Adrenal gland (tissue), 9 donors: ENCODE measurements at regions not wholly inside any gene's neighbourhood (a gene's known extent, or its start where the extent isn't known, plus 50 kb on each side); places are given as distances from the start of the nearest gene placed in this dataset.

Source experiments
- DNase-seq, 7 donors: peaks; one replicate each; pipeline ENCODE4 v3.0.0-alpha.2; 2019 to 2020
- H3K27ac ChIP-seq, 5 donors: fragments of 200-600 bp; sonication (generic) in 4 of 5; 1 replicate in 3 of 5; 2 replicates in 2 of 5; pipeline versions ENCODE4 v1.5.1 to v1.8.0; 2016 to 2020; ENCODE audit warnings: mild to moderate bottlenecking in 1 of 5
- H3K27me3 ChIP-seq: fragments of 200-600 bp; 2 replicates; pipeline ENCODE4 v1.8.0; 2021
- H3K36me3 ChIP-seq, 2 donors: fragments of 200-600 bp; replicated peaks in 1 of 2; 1 replicate in 1 of 2; 2 replicates in 1 of 2; pipeline versions ENCODE4 v1.5.1 to v1.8.0; 2018 to 2022
- H3K4me1 ChIP-seq, 2 donors: fragments of 200-600 bp; replicated peaks in 1 of 2; 1 replicate in 1 of 2; 2 replicates in 1 of 2; pipeline versions ENCODE4 v1.5.1 to v1.8.0; 2018 to 2021
- H3K4me3 ChIP-seq, 4 donors: fragments of 200-600 bp; sonication (generic) in 3 of 4; one replicate each; pipeline ENCODE4 v1.5.1; 2016 to 2018
- H3K9me3 ChIP-seq, 3 donors: fragments of 200-600 bp; sonication (generic) in 1 of 3; replicated peaks in 1 of 3; 1 replicate in 2 of 3; 2 replicates in 1 of 3; pipeline versions ENCODE4 v1.5.1 to v1.8.0; 2016 to 2021
- POLR2A ChIP-seq, 2 donors: fragments of 450-650 bp; IDR thresholded peaks; one replicate each; pipeline ENCODE4 v1.6.1; 2017; ENCODE audit warnings: antibody characterized with exemption in 2 of 2, mild to moderate bottlenecking in 2 of 2, moderate library complexity in 1 of 2
- WGBS, 4 donors: extraction: QIAGEN DNeasy Blood & Tissue Kit in 2 of 4; methylation state at CpG; one replicate each; pipeline versions ENCODE4 v1.1.5 to v1.1.7; 2013 to 2017; 5-methylcytosine and 5-hydroxymethylcytosine counted together
- intact Hi-C, 2 donors: fragments of 100-400 bp; cut with DNase I; formaldehyde crosslinking; loops; one replicate each; pipeline versions ENCODE4 v1.14.1 to v1.15.0; 2022 to 2023
- TF ChIP-seq, protein P1 (sequence below), 6 experiments: fragments of 450-650 bp in 4 of 6; fragments of 200-600 bp in 2 of 6; sonication (generic) in 1 of 6; IDR thresholded peaks; 1 replicate in 5 of 6; 2 replicates in 1 of 6; pipeline versions ENCODE4 v1.5.1 to v1.8.0; 2016 to 2021; ENCODE audit warnings: antibody characterized with exemption in 6 of 6, mild to moderate bottlenecking in 2 of 6, moderate library complexity in 1 of 6
- donor health status: healthy with polysubstance abuse.
- donor health status: Bipolar disorder and iron deficiency.
- donor health status: DM: yes; HTN: yes; CAD: no.
- donor health status: DM: no; HTN: no; CAD: no.
- donor health status: DM: no; HTN: no; CAD: no.

DNA sequence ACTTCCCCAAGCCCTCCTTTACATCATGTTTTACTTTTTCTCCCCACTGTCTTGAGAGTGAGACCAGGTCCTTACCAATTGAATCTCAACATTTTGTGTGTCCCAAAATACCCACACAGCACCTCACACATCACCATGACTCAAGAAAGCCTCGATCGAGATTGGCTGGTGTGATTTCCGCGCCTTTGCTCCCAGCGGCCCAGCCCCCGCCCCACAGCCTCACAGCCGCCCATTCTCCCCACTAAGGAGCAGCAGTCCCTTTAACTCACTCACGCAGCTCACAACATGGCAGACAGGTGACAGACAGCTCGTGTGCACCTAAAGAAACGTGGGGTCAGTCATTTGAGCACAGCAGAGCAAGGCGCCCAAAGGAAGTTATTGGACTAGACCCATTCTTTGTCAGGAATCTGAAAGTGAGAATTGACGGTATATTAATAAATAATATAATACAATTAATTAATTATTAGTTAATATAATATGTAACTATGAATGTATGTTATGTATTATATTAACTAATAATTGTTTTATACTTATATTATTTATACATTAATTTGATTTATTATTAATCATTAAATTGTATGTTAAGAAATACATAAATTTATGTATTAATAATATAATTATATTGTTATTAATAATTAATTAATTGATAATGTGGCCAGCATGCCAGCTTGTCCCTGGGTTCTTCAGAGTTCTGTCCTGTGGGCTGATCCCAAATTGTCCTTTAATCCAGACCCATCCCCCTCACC lies 204.9 kb upstream of the RNF32 start:
- H3K27me3 ChIP-seq, result no peaks in the 10 kb centered on the region
- H3K36me3 ChIP-seq, result no peaks in the 10 kb centered on the region
- whole genome bisulfite sequencing, 4 donors, result 76 to 88% (median 84%) methylated on average over 12 of the region's 12 CpGs
- no peak for DNase-seq
- no peak overlapping the region for H3K4me3 ChIP-seq
- intact Hi-C loops, result no loop called here
- TF ChIP-seq POLR2A (IDR thresholded peaks at IDR 0.05), result no peak
- TF ChIP-seq, protein P1, sequence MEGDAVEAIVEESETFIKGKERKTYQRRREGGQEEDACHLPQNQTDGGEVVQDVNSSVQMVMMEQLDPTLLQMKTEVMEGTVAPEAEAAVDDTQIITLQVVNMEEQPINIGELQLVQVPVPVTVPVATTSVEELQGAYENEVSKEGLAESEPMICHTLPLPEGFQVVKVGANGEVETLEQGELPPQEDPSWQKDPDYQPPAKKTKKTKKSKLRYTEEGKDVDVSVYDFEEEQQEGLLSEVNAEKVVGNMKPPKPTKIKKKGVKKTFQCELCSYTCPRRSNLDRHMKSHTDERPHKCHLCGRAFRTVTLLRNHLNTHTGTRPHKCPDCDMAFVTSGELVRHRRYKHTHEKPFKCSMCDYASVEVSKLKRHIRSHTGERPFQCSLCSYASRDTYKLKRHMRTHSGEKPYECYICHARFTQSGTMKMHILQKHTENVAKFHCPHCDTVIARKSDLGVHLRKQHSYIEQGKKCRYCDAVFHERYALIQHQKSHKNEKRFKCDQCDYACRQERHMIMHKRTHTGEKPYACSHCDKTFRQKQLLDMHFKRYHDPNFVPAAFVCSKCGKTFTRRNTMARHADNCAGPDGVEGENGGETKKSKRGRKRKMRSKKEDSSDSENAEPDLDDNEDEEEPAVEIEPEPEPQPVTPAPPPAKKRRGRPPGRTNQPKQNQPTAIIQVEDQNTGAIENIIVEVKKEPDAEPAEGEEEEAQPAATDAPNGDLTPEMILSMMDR (IDR thresholded peaks at IDR 0.05), result no peak
- no peak overlapping the region for H3K27ac ChIP-seq
- no peaks in the 10 kb centered on the region for H3K9me3 ChIP-seq
- H3K4me1 ChIP-seq, result no peaks in the 10 kb centered on the region

DNA sequence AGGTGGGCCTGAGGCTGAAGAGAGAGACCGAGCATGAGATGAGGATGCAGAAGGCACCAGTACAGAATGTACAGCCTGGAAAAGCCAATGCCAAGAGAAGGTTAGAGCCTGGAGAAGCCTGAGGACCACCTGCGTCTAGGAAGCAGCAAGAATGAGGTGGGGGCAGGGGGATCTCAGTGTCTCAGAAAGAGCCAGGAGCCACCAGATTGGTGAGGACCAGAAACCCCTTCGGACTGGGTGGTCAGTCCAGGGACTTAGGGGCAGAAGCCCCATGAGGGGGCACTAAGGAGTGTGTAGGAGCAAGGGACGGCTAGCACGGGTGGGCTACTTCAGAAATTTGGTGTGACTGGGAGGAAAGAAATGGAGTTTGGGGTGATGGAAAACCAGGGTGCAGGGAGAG lies 205.9 kb upstream of the RNF32 start:
- no peaks in the 10 kb centered on the region for H3K4me1 ChIP-seq
- H3K4me3 ChIP-seq, result no peak overlapping the region
- intact Hi-C loops, result no loop called here
- no peak overlapping the region for H3K27ac ChIP-seq
- no peak for DNase-seq
- H3K9me3 ChIP-seq, result no peaks in the 10 kb centered on the region
- no peaks in the 10 kb centered on the region for H3K27me3 ChIP-seq
- no peak for TF ChIP-seq POLR2A (IDR thresholded peaks at IDR 0.05)
- TF ChIP-seq, protein P1 (IDR thresholded peaks at IDR 0.05), result no peak
- 76 to 92% (median 83%) methylated on average over 5 of the region's 5 CpGs for WGBS, 4 donors
- H3K36me3 ChIP-seq, result no peaks in the 10 kb centered on the region

DNA sequence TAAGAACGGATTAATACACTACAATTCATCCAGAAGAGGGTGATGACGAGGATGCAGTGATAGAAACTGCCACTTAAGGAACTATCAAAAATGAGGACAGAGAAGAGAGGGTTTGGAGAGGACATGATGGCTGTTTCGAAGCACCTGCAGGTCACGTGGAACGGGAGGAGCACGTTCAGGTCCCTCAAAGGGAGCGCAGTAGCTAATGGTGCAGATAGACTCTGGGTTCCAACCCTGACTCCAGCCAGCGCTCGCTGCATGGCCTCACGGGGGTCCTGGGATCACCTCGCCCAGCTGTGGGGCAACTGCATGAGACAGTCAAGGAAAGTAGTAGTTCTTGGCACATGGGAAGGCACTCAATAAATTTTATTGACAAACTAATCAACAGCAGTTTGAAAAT lies 208.6 kb upstream of the RNF32 start:
- no peaks in the 10 kb centered on the region for H3K9me3 ChIP-seq
- TF ChIP-seq, protein P1 (IDR thresholded peaks at IDR 0.05), result no peak
- no peak for TF ChIP-seq POLR2A (IDR thresholded peaks at IDR 0.05)
- 89 to 92% (median 90%) methylated on average over 11 of the region's 11 CpGs for WGBS, 4 donors

DNA sequence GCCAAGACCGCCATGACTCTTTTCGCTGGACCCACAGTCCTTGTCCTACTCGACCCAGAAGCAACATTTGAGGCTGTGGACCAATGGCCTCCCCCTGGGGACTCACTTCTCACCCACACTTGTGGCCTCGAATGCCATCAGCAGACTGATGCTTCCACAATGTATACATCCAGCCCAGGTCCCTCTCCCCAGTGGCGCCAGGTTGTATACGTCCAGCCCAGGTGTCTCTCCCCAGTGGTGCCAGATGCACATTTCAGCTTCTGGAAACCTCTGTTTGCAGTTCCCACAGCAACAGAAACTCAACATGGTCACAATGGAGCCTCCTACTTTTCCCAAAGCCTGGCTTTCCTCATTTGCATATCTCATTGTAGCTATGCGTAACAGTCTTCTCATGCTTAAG lies 210.5 kb upstream of the RNF32 start:
- TF ChIP-seq, protein P1 (IDR thresholded peaks at IDR 0.05), result no peak
- no peak for TF ChIP-seq POLR2A (IDR thresholded peaks at IDR 0.05)
- Histone ChIP-seq H3K4me3 (no peak overlapping the region), H3K4me1 (no peaks in the 10 kb centered on the region), H3K27me3 (no peaks in the 10 kb centered on the region), H3K27ac (no peak overlapping the region), H3K9me3 (no peaks in the 10 kb centered on the region), H3K36me3 (no peaks in the 10 kb centered on the region)
- intact Hi-C loops, result no loop called here
- DNase-seq, result no peak
- WGBS, 4 donors, result 85 to 95% (median 90%) methylated on average over 7 of the region's 7 CpGs

More for the DNA sequence above, 208.6 kb upstream of the RNF32 start:
- no peaks in the 10 kb centered on the region for H3K4me1 ChIP-seq
- no peak for DNase-seq
- no peaks in the 10 kb centered on the region for H3K27me3 ChIP-seq
- intact Hi-C loops, result no loop called here
- no peaks in the 10 kb centered on the region for H3K36me3 ChIP-seq
- no peak overlapping the region for H3K4me3 ChIP-seq
- H3K27ac ChIP-seq, result no peak overlapping the region
